HPDE6-E6E7 (cell line): ENCODE measurements at regions not wholly inside any gene's neighbourhood (a gene's known extent, or its start where the extent isn't known, plus 50 kb on each side); places are given as distances from the start of the nearest gene placed in this dataset.
"Not testable (repeated sequence)": the region's sequence is repeated elsewhere in the genome, so short reads cannot be mapped to it uniquely, and the experiment has no call there.

Experiments used
- DNase-seq: peaks from one replicate; pipeline ENCODE4 v3.0.0; 2011; ENCODE audit warnings: missing footprints; ENCODE audit errors: extremely low spot score

DNA sequence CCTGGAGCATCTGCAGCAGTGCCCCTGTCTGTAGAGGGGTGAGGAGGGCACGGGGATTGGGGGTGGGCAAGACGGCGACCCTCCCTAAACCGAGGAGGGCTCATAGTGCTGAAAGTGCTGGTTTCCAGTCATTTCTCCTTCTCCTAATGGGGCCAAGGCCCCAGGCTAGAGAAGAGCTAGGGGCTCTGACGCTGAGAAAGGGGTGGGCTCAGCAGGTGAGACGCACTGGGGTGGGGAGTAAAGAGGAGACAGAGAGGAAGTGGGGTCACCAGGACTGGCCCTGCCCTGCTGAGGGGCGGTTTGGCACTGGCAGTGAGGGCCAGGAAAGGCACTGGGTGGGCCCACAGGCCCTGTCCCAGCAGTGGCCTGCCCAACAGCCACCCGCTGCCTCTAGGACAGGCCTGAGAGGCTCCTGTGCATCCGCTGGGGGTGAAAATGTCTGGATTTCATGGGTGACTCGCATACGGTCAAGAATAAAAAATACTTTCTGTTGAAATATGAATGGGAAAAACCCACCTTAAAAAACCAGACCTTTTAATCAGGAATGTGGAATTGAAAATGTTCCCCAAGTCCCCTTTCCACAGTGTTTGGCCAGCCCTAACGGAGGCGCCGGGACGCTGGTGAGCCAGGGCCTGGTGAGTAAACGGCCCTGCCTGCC, 122.4 kb upstream of the SMURF2 start:
- no peak for DNase-seq

DNA sequence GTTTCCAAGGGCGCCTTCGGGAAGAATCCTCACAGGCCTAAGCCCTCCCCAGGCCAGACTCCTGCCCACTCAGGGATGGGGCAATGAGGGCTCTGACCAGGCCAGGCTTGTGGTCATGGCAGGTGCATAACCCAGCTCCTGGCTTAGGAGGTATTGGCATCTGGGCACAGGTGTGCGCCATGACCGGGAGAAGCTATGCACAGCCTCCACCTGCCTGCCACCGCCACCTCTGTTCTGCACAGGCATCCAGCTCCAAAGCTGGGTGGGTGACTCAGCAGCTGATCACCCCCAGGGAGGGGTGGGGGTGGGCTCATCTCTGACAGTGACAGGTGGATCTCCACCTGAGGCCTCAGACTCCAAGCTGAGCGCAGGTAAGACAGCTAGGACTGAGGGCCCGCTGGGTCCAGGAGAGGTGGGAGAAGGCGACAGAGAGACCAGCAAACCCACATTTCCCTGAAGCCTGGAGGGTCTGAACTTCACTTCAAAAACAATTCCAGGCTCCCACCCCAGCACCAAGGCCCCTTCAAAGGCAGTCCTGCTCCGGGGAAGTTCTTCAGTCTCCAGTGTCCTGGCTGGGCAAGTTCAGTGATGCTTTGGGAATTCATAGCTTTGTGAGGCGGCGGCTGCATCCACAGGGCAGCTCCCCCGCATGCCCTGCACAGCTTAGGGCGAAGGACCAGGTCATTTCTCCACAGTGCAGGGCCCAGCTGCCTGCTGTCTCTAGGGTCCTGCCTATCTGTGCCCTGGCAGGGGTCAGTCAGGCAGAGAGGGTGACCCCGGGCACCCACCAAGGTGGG, 121.6 kb upstream of the SMURF2 start:
- DNase-seq: no peak

DNA sequence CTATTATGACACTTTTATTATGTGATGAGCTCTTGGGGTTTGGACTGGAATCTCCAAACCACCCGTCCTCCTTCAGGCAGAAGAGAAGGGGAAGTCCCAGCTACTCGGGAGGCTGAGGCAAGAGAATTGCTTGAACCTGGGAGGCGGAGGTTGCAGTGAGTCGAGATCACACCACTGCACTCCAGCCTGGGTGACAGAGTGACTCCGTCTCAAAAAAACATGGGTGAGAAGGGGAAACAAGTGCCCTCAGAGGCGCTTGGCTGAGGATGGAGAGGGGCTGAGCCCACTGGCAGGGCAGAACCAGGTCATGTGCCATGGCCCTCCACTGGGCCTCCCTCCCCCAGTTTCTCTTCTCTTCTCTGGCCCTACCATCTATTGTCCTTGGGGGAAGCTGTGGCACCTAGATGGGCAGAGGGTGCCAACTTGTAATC, 120.9 kb upstream of the SMURF2 start:
- DNase-seq: no peak

DNA sequence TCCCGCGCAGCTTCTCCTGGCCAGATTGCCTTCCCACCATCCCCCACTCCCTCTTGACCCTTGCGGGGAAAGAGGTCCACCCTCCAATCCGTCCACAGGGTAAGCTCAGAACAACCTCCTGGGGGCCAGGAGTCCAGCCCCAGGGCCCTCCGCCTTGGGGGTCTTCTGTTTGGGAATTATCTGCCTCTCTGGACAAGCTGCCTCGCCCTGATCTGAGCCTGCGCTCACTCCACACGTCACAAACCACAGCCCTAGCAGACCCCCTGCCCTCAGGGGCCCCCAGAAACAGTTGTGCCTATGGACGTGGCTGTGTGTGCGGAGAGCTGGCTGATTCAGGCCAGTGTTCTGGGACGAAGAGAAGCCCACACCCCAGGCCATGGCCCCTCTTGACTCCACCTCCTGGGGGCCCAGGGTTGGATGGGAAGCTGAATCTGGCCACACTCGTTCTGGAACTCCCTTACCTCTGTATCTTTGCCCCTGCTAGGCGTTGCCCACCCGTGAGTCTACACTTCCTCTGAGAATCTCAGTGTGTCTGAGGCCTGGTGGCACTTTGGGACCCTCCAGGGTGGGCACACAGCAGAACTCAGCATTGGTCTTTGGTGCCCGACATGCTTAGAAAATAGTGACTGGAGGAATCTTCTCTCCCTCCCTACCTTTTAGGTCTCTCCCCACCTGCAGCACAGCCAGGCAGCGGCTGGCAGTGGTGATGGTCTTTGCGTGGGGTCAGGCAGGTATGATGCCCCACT, 119.9 kb upstream of the SMURF2 start:
- DNase-seq: no peak

- DNase-seq: peak; percentile 23
Measured at GRCh38 chr17:64781014-64781756, 119.1 kb upstream of the SMURF2 start.

- DNase-seq: peak; percentile 80
Measured at GRCh38 chr17:64780096-64781013, 118.2 kb upstream of the SMURF2 start.

- DNase-seq: no peak
Measured at GRCh38 chr17:64779376-64780095, 117.4 kb upstream of the SMURF2 start.

GRCh38 chr17:64779098-64779375, 116.9 kb upstream of the SMURF2 start:
- not testable (repeated sequence) for DNase-seq

GRCh38 chr17:64778240-64779097, 116.4 kb upstream of the SMURF2 start:
- DNase-seq: no peak

DNA sequence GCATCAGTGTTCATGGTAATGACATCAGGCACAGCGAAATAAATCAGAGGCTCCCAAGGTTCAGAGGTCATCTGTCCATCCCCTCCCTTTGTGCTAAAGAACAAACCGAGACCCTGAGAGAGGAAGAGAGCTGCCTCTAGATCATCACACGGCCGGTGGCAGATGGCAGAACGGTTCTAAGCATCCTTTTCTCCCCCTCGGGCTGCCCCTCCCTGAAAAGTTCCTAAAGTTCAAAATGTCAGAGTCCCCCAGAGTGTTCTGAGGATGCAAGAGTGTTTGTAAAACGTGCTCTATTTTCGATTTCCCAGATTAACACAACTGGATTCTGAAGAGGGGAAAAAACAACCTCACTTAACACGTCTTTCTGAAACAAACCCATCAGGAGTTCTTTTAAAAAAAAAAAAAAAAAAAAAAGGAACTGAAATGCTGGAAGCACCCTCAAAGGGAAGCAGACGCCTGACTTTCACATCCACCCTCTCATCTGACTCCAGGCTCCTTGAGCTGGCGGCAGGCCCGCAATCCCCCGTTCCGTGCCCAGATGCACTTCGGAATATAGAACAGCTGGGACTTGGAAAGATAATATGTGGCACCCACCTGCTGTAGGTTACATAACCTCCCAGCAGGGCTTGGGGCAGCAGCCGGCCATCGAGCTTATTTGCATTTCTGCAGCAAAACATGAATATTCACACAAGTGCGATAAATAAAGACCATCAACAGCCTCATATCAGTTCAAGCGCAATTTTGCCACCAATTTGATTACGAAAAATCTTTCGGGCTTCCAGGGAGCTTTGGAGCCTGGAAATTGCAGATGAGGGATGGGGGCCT, 115.5 kb upstream of the SMURF2 start:
- DNase-seq: no peak

- DNase-seq: peak; percentile 66
Measured at GRCh38 chr17:64776720-64777414, 114.8 kb upstream of the SMURF2 start.

- DNase-seq: no peak
Measured at GRCh38 chr17:64775701-64776570, 113.8 kb upstream of the SMURF2 start.

DNA sequence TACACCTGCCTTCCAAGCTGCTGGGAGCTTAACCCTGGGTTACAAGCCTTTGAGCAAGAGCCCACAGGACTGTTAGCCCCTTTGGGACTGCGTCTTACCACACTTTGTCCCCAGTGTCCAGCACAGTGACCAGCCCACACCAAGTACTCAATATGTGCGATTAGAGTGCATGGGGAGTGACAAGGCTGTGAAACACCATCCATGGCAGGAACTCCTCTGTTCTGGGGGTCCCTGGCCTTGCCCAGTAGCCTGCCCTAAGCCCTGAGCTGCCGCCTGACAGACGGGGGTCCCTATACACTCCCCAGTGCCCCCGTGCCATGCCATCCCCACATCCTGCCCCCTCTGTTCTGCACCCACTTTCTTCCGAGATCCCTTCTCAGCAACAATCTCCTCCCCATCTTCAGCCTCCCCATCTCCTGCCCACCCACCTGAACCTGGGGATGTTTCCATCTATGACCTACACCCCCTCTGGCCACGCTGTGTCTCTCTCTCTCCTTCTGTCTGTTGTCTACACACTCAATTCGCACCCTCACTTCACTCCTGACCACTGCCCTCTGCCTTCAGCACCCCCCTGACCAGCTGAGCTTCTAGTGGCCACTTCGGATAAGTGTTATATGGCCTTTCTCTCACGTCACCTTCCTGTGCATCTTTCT, 112.9 kb upstream of the SMURF2 start:
- no peak for DNase-seq

GRCh38 chr17:64773836-64774761, 112.0 kb upstream of the SMURF2 start:
- DNase-seq: peak; percentile 80

- DNase-seq: no peak
Measured at GRCh38 chr17:64773386-64773835, 111.3 kb upstream of the SMURF2 start.
